ENCODE measurements at regions not wholly inside any gene's neighbourhood (a gene's known extent, or its start where the extent isn't known, plus 50 kb on each side); places are given as distances from the start of the nearest gene placed in this dataset.
A peak's percentile ranks its signal among the peaks of the same experiment; 100 is the strongest.

- H2AFZ ChIP-seq (ENCODE audit: low read length): no peak overlapping the region
- no peak overlapping the region for H3K56ac ChIP-seq (ENCODE audit: insufficient read length, low read depth, low read length)
- H3K4ac ChIP-seq (ENCODE audit: low read depth, low read length): no peak overlapping the region
- H2BK15ac ChIP-seq (ENCODE audit: low read depth, low read length): no peak overlapping the region
- H3K23ac ChIP-seq (ENCODE audit: insufficient read length, low read depth, low read length): no peak overlapping the region
- no peak overlapping the region for H2BK12ac ChIP-seq (ENCODE audit: insufficient read length, low read depth, low read length)
- no peaks in the 10 kb centered on the region for H3K27me3 ChIP-seq (ENCODE audit: insufficient read depth, low read length)
- H3T11ph ChIP-seq (ENCODE audit: low read length): no peak overlapping the region
- no peak for DNase-seq
- no peak overlapping the region for H2BK20ac ChIP-seq (ENCODE audit: low read depth, low read length, poor library complexity, severe bottlenecking)
- H3K27ac Mint-ChIP-seq: no peak overlapping the region; a peak in 1 of 7 replicates
- H3K4me2 ChIP-seq (ENCODE audit: insufficient read depth, insufficient read length, low read length): no peak overlapping the region
- no peaks in the 10 kb centered on the region for H3K79me1 ChIP-seq (ENCODE audit: insufficient read depth, low read depth, low read length, poor library complexity, severe bottlenecking)
- no peak overlapping the region for H2BK5ac ChIP-seq (ENCODE audit: insufficient read length, low read length)
- no peak overlapping the region for H4K5ac ChIP-seq (ENCODE audit: insufficient read length, low read depth, low read length)
- no peak overlapping the region for H2BK120ac ChIP-seq (ENCODE audit: low read depth, low read length, poor library complexity, severe bottlenecking)
- H3K18ac ChIP-seq (ENCODE audit: insufficient read length, low read depth, low read length): no peak overlapping the region
- H3K4me1 ChIP-seq (ENCODE audit: insufficient read depth, low read length): no peaks in the 10 kb centered on the region
- H3K9ac ChIP-seq (ENCODE audit: extremely low read depth, insufficient read length, low read length): no peak overlapping the region
- no peak overlapping the region for H4K91ac ChIP-seq (ENCODE audit: insufficient read length, low read depth, low read length)
- peaks cover 6 to 16% of the 10 kb centered on the region in 2 experiments for H3K4me1 Mint-ChIP-seq
- H3K9me3 Mint-ChIP-seq: peaks cover 3% of the 10 kb centered on the region in 2 experiments; a peak in 2 of 5 replicates
- no peak overlapping the region for H2AK5ac ChIP-seq (ENCODE audit: insufficient read length, low read length)
- no peak overlapping the region for H3K4me3 Mint-ChIP-seq
- peaks cover 7% of the 10 kb centered on the region for H3K27me3 Mint-ChIP-seq (ENCODE audit: low read depth)
- H3K14ac ChIP-seq (ENCODE audit: insufficient read depth, low read length): peak overlapping the region; percentile 22; the same call in 1 of the 2 replicates
- no CpG with 5 or more reads among the region's 48 CpGs for WGBS (ENCODE audit: extremely low coverage, insufficient read length, low lambda C conversion rate)
- H4K8ac ChIP-seq (replicated peaks; ENCODE audit: insufficient read length, low read depth, low read length): no peak overlapping the region
- H4K20me1 ChIP-seq (ENCODE audit: control insufficient read depth, insufficient read depth, insufficient read length): no peaks in the 10 kb centered on the region
- H3K36me3 Mint-ChIP-seq (ENCODE audit: insufficient read depth in 1 of 3, low read depth in 3 of 3): no peaks in the 10 kb centered on the region
- no peaks in the 10 kb centered on the region for H3K23me2 ChIP-seq (ENCODE audit: insufficient read length, low read depth, low read length, poor library complexity, severe bottlenecking)
- no peaks in the 10 kb centered on the region for H3K79me2 ChIP-seq (ENCODE audit: insufficient read depth, low read length)
- H3K9me3 ChIP-seq (ENCODE audit: control insufficient read depth, low read depth, low read length): no peaks in the 10 kb centered on the region
- no peak overlapping the region for H3K27ac ChIP-seq (ENCODE audit: insufficient read length, low read depth, low read length)
- TF ChIP-seq CTCF (conservative IDR thresholded peaks at IDR 0.05): no peak
These were observed 90.5 kb downstream of the PDGFA start for GRCh38 chr7:428927-429827.
